KMS-11 (cell line): ENCODE measurements at regions not wholly inside any gene's neighbourhood (a gene's known extent, or its start where the extent isn't known, plus 50 kb on each side); places are given as distances from the start of the nearest gene placed in this dataset.

Experiments
- H2AFZ ChIP-seq: fragments of 200-600 bp; sonication (generic); 2 replicates; pipeline ENCODE4 v1.6.1; 2016; ENCODE audit warnings: antibody characterized with exemption, mixed run types, low read depth
- H3K27ac ChIP-seq: fragments of 200-600 bp; sonication (generic); 2 replicates; pipeline ENCODE4 v1.6.1; 2016; ENCODE audit warnings: mild to moderate bottlenecking, mixed run types
- H3K27me3 ChIP-seq: fragments of 200-600 bp; sonication (generic); 2 replicates; pipeline ENCODE4 v1.6.1; 2017; ENCODE audit warnings: mild to moderate bottlenecking, low read depth, mixed run types, moderate library complexity; ENCODE audit not compliant: insufficient read depth
- H3K36me3 ChIP-seq: fragments of 200-600 bp; sonication (generic); 2 replicates; pipeline ENCODE4 v1.6.1; 2017; ENCODE audit warnings: mild to moderate bottlenecking, mixed run types; ENCODE audit not compliant: insufficient read depth
- H3K4me1 ChIP-seq: fragments of 200-600 bp; sonication (generic); 2 replicates; pipeline ENCODE4 v1.6.1; 2016; ENCODE audit warnings: mild to moderate bottlenecking, low read depth, mixed run types; ENCODE audit not compliant: poor library complexity, severe bottlenecking
- H3K4me2 ChIP-seq: fragments of 200-600 bp; sonication (generic); 2 replicates; pipeline ENCODE4 v1.7.0; 2016; ENCODE audit warnings: mild to moderate bottlenecking, mixed run types
- H3K4me3 ChIP-seq: fragments of 200-600 bp; sonication (generic); IDR thresholded peaks from 2 replicates; pipeline ENCODE4 v1.6.1; 2017; ENCODE audit warnings: low read depth, low read length, mixed read lengths; ENCODE audit not compliant: insufficient read depth
- H3K79me2 ChIP-seq: fragments of 200-600 bp; sonication (generic); 2 replicates; pipeline ENCODE4 v1.6.1; 2016; ENCODE audit warnings: low read depth, mixed run types; ENCODE audit not compliant: insufficient read depth
- H3K9ac ChIP-seq: fragments of 200-600 bp; sonication (generic); 2 replicates; pipeline ENCODE4 v1.6.1; 2016; ENCODE audit warnings: mild to moderate bottlenecking, mixed run types
- H4K20me1 ChIP-seq: fragments of 200-600 bp; sonication (generic); 2 replicates; pipeline ENCODE4 v1.6.1; 2016; ENCODE audit warnings: mild to moderate bottlenecking, mixed run types; ENCODE audit not compliant: insufficient read depth
- CTCF ChIP-seq: fragments of 200-600 bp; sonication (generic); conservative IDR thresholded peaks from 2 replicates; pipeline ENCODE4 v1.6.1; 2017; ENCODE audit warnings: low read depth, mild to moderate bottlenecking, antibody characterized with exemption, low read length, moderate library complexity, mixed read lengths

DNA sequence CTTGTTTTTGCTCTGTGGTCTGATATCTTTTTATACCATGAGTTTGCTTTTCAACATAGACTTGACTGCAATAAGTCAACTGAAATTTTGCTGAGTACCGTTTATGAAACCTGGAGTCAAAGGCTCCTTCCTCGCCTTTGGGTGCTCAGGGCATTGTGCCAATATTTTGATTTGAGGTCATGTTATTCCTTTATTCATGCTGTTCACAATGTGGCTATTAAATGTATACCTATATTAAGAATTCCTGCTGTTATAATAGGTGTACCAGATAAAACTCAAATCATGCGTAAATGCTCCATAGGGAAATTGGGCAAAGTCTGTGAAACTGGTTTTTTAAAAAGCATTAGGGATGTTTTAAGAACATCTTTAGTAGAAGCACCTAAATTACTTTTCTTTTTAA lies 334.0 kb upstream of the NUDT12 start:
- no peak overlapping the region for H2AFZ ChIP-seq
- H3K27me3 ChIP-seq = no peaks in the 10 kb centered on the region
- H4K20me1 ChIP-seq = no peaks in the 10 kb centered on the region
- no peak overlapping the region for H3K9ac ChIP-seq
- TF ChIP-seq CTCF = no peak
- H3K4me2 ChIP-seq = peak overlapping the region; percentile 37; the same call in 1 of the 2 replicates
- no peaks in the 10 kb centered on the region for H3K36me3 ChIP-seq
- no peaks in the 10 kb centered on the region for H3K79me2 ChIP-seq
- peaks cover 38% of the 10 kb centered on the region for H3K4me1 ChIP-seq
- H3K4me3 ChIP-seq = no peak overlapping the region
- no peak overlapping the region for H3K27ac ChIP-seq

DNA sequence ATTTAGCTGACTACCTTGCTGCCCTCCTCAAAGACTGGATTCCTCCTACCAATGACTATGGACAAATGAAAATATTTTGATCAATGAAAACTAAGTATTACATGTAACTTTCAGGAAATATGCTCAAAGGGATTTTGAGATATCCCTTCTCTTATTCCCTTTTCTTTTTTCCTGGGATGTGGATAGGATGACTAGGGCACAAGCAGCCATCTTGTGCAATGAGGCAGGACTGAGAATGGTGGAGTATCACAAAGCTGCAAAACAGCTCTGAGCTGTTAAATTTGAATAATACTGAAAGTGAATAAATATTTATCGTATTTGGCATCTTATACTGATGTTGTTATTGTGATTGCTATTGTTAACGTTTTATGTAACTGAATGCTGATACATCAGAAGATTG lies 333.1 kb upstream of the NUDT12 start:
- H3K4me1 ChIP-seq = peaks cover 35% of the 10 kb centered on the region
- H3K4me2 ChIP-seq = no peak overlapping the region
- H3K36me3 ChIP-seq = no peaks in the 10 kb centered on the region
- TF ChIP-seq CTCF = no peak
- no peaks in the 10 kb centered on the region for H4K20me1 ChIP-seq
- H3K27me3 ChIP-seq = no peaks in the 10 kb centered on the region
- no peak overlapping the region for H3K9ac ChIP-seq
- H3K4me3 ChIP-seq = no peak overlapping the region
- no peaks in the 10 kb centered on the region for H3K79me2 ChIP-seq
- no peak overlapping the region for H3K27ac ChIP-seq
- no peak overlapping the region for H2AFZ ChIP-seq

DNA sequence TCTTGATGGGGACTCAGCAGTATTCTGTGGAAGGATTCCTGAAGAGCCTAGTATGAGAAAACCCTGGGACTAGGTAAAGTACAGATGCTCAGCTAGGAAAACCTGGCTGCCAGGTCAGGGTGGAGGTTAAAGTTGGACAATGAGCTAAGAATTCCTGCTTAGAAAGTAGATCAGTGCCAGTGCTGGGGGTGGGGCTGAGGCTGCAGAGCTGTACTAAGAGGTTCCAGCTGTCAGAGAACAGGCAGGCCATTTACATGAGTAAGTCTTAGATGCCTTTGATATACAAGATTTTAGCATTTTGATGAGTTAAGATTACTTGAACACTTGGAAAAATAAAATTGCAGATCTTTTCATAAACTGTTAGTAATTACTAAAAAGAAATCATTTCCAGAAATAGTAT lies 332.3 kb upstream of the NUDT12 start:
- TF ChIP-seq CTCF = no peak
- peaks cover 42% of the 10 kb centered on the region for H3K4me1 ChIP-seq

GRCh38 chr5:103891151-103891550 lies 328.6 kb upstream of the NUDT12 start:
- Histone ChIP-seq H4K20me1 (no peaks in the 10 kb centered on the region), H3K27me3 (no peaks in the 10 kb centered on the region), H3K4me1 (peaks cover 41% of the 10 kb centered on the region), H3K27ac (no peak overlapping the region), H3K4me2 (no peak overlapping the region), H2AFZ (no peak overlapping the region), H3K9ac (no peak overlapping the region), H3K4me3 (no peak overlapping the region), H3K36me3 (no peaks in the 10 kb centered on the region), H3K79me2 (no peaks in the 10 kb centered on the region)
- no peak for TF ChIP-seq CTCF

More for the DNA sequence above, 332.3 kb upstream of the NUDT12 start:
- Histone ChIP-seq H3K79me2 (no peaks in the 10 kb centered on the region), H3K4me3 (no peak overlapping the region), H3K27ac (no peak overlapping the region), H3K9ac (no peak overlapping the region), H3K36me3 (no peaks in the 10 kb centered on the region), H4K20me1 (no peaks in the 10 kb centered on the region), H3K27me3 (no peaks in the 10 kb centered on the region), H3K4me2 (no peak overlapping the region; the same call in 1 of the 2 replicates), H2AFZ (no peak overlapping the region)
